ENCODE measurements at regions not wholly inside any gene's neighbourhood (a gene's known extent, or its start where the extent isn't known, plus 50 kb on each side); places are given as distances from the start of the nearest gene placed in this dataset.

GRCh38 chr2:155766342-155767115 lies 566.0 kb downstream of the NR4A2 start:
- DNase-seq (ENCODE audit: low read depth in 1 of 2, low spot score in 1 of 2) = no peak
- no peaks in the 10 kb centered on the region for H3K9me3 ChIP-seq (ENCODE audit: low read depth)

GRCh38 chr2:155755481-155755880 lies 577.0 kb downstream of the NR4A2 start:
- no peak for TF ChIP-seq CTCF (IDR thresholded peaks at IDR 0.05; ENCODE audit: low read depth, low read length)
- H3K9me3 ChIP-seq (ENCODE audit: low read depth) = no peaks in the 10 kb centered on the region
- H3K27ac ChIP-seq = no peak overlapping the region
- no peak overlapping the region for H3K4me3 ChIP-seq
- H3K36me3 ChIP-seq = no peaks in the 10 kb centered on the region
- no peaks in the 10 kb centered on the region for H3K27me3 ChIP-seq
- DNase-seq (ENCODE audit: low read depth in 1 of 2, low spot score in 1 of 2) = no peak
- no peaks in the 10 kb centered on the region for H3K4me1 ChIP-seq (ENCODE audit: low read depth)

More at GRCh38 chr2:155766342-155767115, 566.0 kb downstream of the NR4A2 start:
- Histone ChIP-seq H3K4me3 (no peak overlapping the region), H3K36me3 (no peaks in the 10 kb centered on the region), H3K27me3 (no peaks in the 10 kb centered on the region), H3K27ac (no peak overlapping the region), H3K4me1 (ENCODE audit: low read depth) (no peaks in the 10 kb centered on the region)
- no peak for TF ChIP-seq CTCF (IDR thresholded peaks at IDR 0.05; ENCODE audit: low read depth, low read length)

GRCh38 chr2:155748131-155748530 lies 584.4 kb downstream of the NR4A2 start:
- no peak for DNase-seq (ENCODE audit: low read depth in 1 of 2, low spot score in 1 of 2)
- Histone ChIP-seq H3K9me3 (ENCODE audit: low read depth) (no peaks in the 10 kb centered on the region), H3K27ac (no peak overlapping the region), H3K36me3 (no peaks in the 10 kb centered on the region), H3K27me3 (no peaks in the 10 kb centered on the region), H3K4me1 (ENCODE audit: low read depth) (no peaks in the 10 kb centered on the region), H3K4me3 (no peak overlapping the region)
- no peak for TF ChIP-seq CTCF (IDR thresholded peaks at IDR 0.05; ENCODE audit: low read depth, low read length)

- Histone ChIP-seq H3K27me3 (no peaks in the 10 kb centered on the region), H3K36me3 (no peaks in the 10 kb centered on the region), H3K9me3 (ENCODE audit: low read depth) (no peaks in the 10 kb centered on the region), H3K4me3 (no peak overlapping the region), H3K4me1 (ENCODE audit: low read depth) (no peaks in the 10 kb centered on the region), H3K27ac (no peak overlapping the region)
- DNase-seq (ENCODE audit: low read depth in 1 of 2, low spot score in 1 of 2) = no peak
- no peak for TF ChIP-seq CTCF (IDR thresholded peaks at IDR 0.05; ENCODE audit: low read depth, low read length)
Measured at GRCh38 chr2:155747531-155747930, 585.0 kb downstream of the NR4A2 start.

- no peaks in the 10 kb centered on the region for H3K27me3 ChIP-seq
- no peak for DNase-seq (ENCODE audit: low read depth in 1 of 2, low spot score in 1 of 2)
- H3K36me3 ChIP-seq = no peaks in the 10 kb centered on the region
- no peaks in the 10 kb centered on the region for H3K9me3 ChIP-seq (ENCODE audit: low read depth)
- H3K27ac ChIP-seq = no peak overlapping the region
- TF ChIP-seq CTCF (IDR thresholded peaks at IDR 0.05; ENCODE audit: low read depth, low read length) = no peak
- H3K4me1 ChIP-seq (ENCODE audit: low read depth) = no peaks in the 10 kb centered on the region
- no peak overlapping the region for H3K4me3 ChIP-seq
Measured at GRCh38 chr2:155733091-155733853, 599.2 kb downstream of the NR4A2 start.

Data from cardiac muscle cell (in vitro differentiated cells and primary cell).